GM23338 (cell line): ENCODE measurements at regions not wholly inside any gene's neighbourhood (a gene's known extent, or its start where the extent isn't known, plus 50 kb on each side); places are given as distances from the start of the nearest gene placed in this dataset.

Source experiments
- ATAC-seq: fragments of 200-7000 bp; cut with Tn5 transposase; 3 replicates; pipeline ENCODE4 v1.9.1; 2020
- DNase-seq: peaks from one replicate; pipeline ENCODE4 v3.0.0-alpha.2; 2015; ENCODE audit warnings: low spot score
- H2AFZ ChIP-seq: fragments of 200-600 bp; sonication (generic); 2 replicates; pipeline ENCODE4 v1.8.0; 2016; ENCODE audit warnings: antibody characterized with exemption, mild to moderate bottlenecking, moderate library complexity
- H3F3A ChIP-seq: fragments of 200-600 bp; sonication (generic); replicated peaks from 2 replicates; pipeline ENCODE4 v1.8.0; 2017; ENCODE audit warnings: antibody characterized with exemption, mixed run types, low read depth
- H3K27ac ChIP-seq: fragments of 200-600 bp; sonication (generic); 2 replicates; pipeline ENCODE4 v1.6.1; 2016; ENCODE audit warnings: low read depth
- H3K27me3 ChIP-seq: fragments of 200-600 bp; sonication (generic); 2 replicates; pipeline ENCODE4 v1.8.0; 2016; ENCODE audit warnings: mild to moderate bottlenecking, mixed run types, moderate library complexity; ENCODE audit not compliant: insufficient read depth
- H3K36me3 ChIP-seq: fragments of 200-600 bp; sonication (generic); 2 replicates; pipeline ENCODE4 v1.8.0; 2016; ENCODE audit warnings: mild to moderate bottlenecking; ENCODE audit not compliant: insufficient read depth
- H3K4me1 ChIP-seq: fragments of 200-600 bp; sonication (generic); 2 replicates; pipeline ENCODE4 v1.8.0; 2016; ENCODE audit warnings: mild to moderate bottlenecking, moderate library complexity; ENCODE audit not compliant: insufficient read depth
- H3K4me2 ChIP-seq: fragments of 200-600 bp; sonication (generic); 2 replicates; pipeline ENCODE4 v1.7.1; 2017; ENCODE audit warnings: mixed run types
- H3K4me3 ChIP-seq: fragments of 200-600 bp; sonication (generic); 2 replicates; pipeline ENCODE4 v1.6.1; 2016; ENCODE audit warnings: mixed run types
- H3K79me2 ChIP-seq: fragments of 200-600 bp; sonication (generic); replicated peaks from 2 replicates; pipeline ENCODE4 v1.8.0; 2017; ENCODE audit warnings: mild to moderate bottlenecking; ENCODE audit not compliant: insufficient read depth
- H3K9me2 ChIP-seq: fragments of 200-600 bp; sonication (generic); 2 replicates; pipeline ENCODE4 v1.8.0; 2017; ENCODE audit not compliant: insufficient read depth
- H4K20me1 ChIP-seq: fragments of 200-600 bp; sonication (generic); replicated peaks from 2 replicates; pipeline ENCODE4 v1.8.0; 2017; ENCODE audit warnings: mild to moderate bottlenecking; ENCODE audit not compliant: insufficient read depth
- H3K27ac Mint-ChIP-seq: 2 replicates; pipeline ENCODE4 v1.8.0; 2020; ENCODE audit warnings: inconsistent platforms, mild to moderate bottlenecking, moderate library complexity, mixed read lengths
- H3K27me3 Mint-ChIP-seq: 3 replicates; pipeline ENCODE4 v1.8.0; 2022; ENCODE audit warnings: low read depth, mild to moderate bottlenecking, moderate library complexity, mixed read lengths, inconsistent platforms; ENCODE audit not compliant: insufficient read depth, poor library complexity
- H3K36me3 Mint-ChIP-seq: 3 replicates; pipeline ENCODE4 v1.8.0; 2021; ENCODE audit warnings: low read depth, mild to moderate bottlenecking, inconsistent platforms, moderate library complexity, mixed read lengths
- H3K4me1 Mint-ChIP-seq: 3 replicates; pipeline ENCODE4 v1.8.0; 2020; ENCODE audit warnings: mild to moderate bottlenecking, inconsistent platforms, mixed read lengths
- H3K4me3 Mint-ChIP-seq: 3 replicates; pipeline ENCODE4 v1.8.0; 2021; ENCODE audit warnings: moderate library complexity, mild to moderate bottlenecking, inconsistent platforms, mixed read lengths
- H3K9me3 Mint-ChIP-seq: 3 replicates; pipeline ENCODE4 v1.8.0; 2020; ENCODE audit warnings: moderate library complexity, mild to moderate bottlenecking, inconsistent platforms, mixed read lengths
- CREB1 ChIP-seq: fragments of 250-450 bp; sonication (Bioruptor Pico); IDR thresholded peaks from 2 replicates; pipeline ENCODE4 v1.5.0; 2020; ENCODE audit warnings: low read depth, mild to moderate bottlenecking, moderate library complexity
- CTCF ChIP-seq, 2 experiments: fragments of 200-600 bp in 1 of 2; sonication (generic) in 1 of 2; conservative IDR thresholded peaks; 2 replicates each; pipeline versions ENCODE4 v1.5.1 to v1.6.1; 2016 to 2017; ENCODE audit warnings: antibody characterized with exemption in 2 of 2, low read depth in 2 of 2, mild to moderate bottlenecking in 2 of 2, moderate library complexity in 1 of 2
- EZH2 ChIP-seq: fragments of 200-600 bp; sonication (generic); IDR thresholded peaks from one replicate; pipeline ENCODE4 v1.8.0; 2017; ENCODE audit warnings: antibody characterized with exemption, mild to moderate bottlenecking, low read depth; ENCODE audit not compliant: unreplicated experiment
- EZH2phosphoT487 ChIP-seq: fragments of 200-600 bp; sonication (generic); IDR thresholded peaks from one replicate; pipeline ENCODE4 v1.8.1; 2018; ENCODE audit warnings: antibody characterized with exemption; ENCODE audit not compliant: unreplicated experiment
- JUNB ChIP-seq: IDR thresholded peaks from one replicate; pipeline ENCODE4 v1.6.1; 2016; ENCODE audit warnings: antibody characterized with exemption; ENCODE audit not compliant: unreplicated experiment
- NANOG ChIP-seq: IDR thresholded peaks from 2 replicates; pipeline ENCODE4 v1.6.1; 2016; ENCODE audit warnings: antibody characterized with exemption, borderline replicate concordance
- POLR2AphosphoS5 ChIP-seq: IDR thresholded peaks from 2 replicates; pipeline ENCODE4 v1.6.1; 2016; ENCODE audit warnings: antibody characterized with exemption, low read depth
- STAT1 ChIP-seq: IDR thresholded peaks from one replicate; pipeline ENCODE4 v1.6.1; 2016; ENCODE audit warnings: antibody characterized with exemption; ENCODE audit not compliant: unreplicated experiment
- ZNF114 ChIP-seq: fragments of 250-450 bp; sonication (Bioruptor Pico); IDR thresholded peaks from 2 replicates; pipeline ENCODE4 v1.5.0; 2020; ENCODE audit warnings: mild to moderate bottlenecking, moderate library complexity
- ZNF331 ChIP-seq: fragments of 250-450 bp; sonication (Bioruptor Pico); IDR thresholded peaks from 2 replicates; pipeline ENCODE4 v1.5.0; 2020; ENCODE audit warnings: low read depth, mild to moderate bottlenecking, moderate library complexity
- ZNF462 ChIP-seq: fragments of 250-450 bp; sonication (Bioruptor Pico); IDR thresholded peaks from 2 replicates; pipeline ENCODE4 v1.5.0; 2020; ENCODE audit warnings: mild to moderate bottlenecking, moderate library complexity

GRCh38 chrX:46268412-46268811 lies 276.8 kb downstream of the ZNF674 start:
- Mint-ChIP-seq H3K27me3 (no peaks in the 10 kb centered on the region), H3K36me3 (peaks cover under 1% of the 10 kb centered on the region; the same call in 2 of the 3 replicates), H3K9me3 (peaks cover 4% of the 10 kb centered on the region; the same call in 2 of the 3 replicates), H3K4me1 (peaks cover 10% of the 10 kb centered on the region), H3K4me3 (no peak overlapping the region), H3K27ac (no peak overlapping the region)
- no peak for DNase-seq
- no peaks in the 10 kb centered on the region for H3F3A ChIP-seq
- H3K9me2 ChIP-seq, result no peaks in the 10 kb centered on the region
- no peak overlapping the region for H3K4me3 ChIP-seq
- H3K4me1 ChIP-seq, result peaks cover 7% of the 10 kb centered on the region; the same call in 1 of the 2 replicates
- TF ChIP-seq ZNF114 (CRISPR knock-in tag), result no peak
- TF ChIP-seq CTCF (conservative IDR thresholded peaks at IDR 0.05; ENCODE audit: low read depth in 2 of 2), result no peak
- TF ChIP-seq JUNB, result no peak
- no peak for TF ChIP-seq NANOG
- TF ChIP-seq STAT1, result no peak
- no peak overlapping the region for H2AFZ ChIP-seq
- H3K27me3 ChIP-seq, result no peaks in the 10 kb centered on the region
- no peak overlapping the region for H3K4me2 ChIP-seq
- no peaks in the 10 kb centered on the region for H3K79me2 ChIP-seq
- no peak overlapping the region for H3K27ac ChIP-seq
- no peak for ATAC-seq
- no peaks in the 10 kb centered on the region for H3K36me3 ChIP-seq
- no peaks in the 10 kb centered on the region for H4K20me1 ChIP-seq

GRCh38 chrX:46263494-46263893 lies 281.7 kb downstream of the ZNF674 start:
- Histone ChIP-seq H3K9me2 (no peaks in the 10 kb centered on the region), H3K27me3 (no peaks in the 10 kb centered on the region), H2AFZ (no peak overlapping the region), H3K4me1 (peaks cover 7% of the 10 kb centered on the region; the same call in 1 of the 2 replicates), H3F3A (no peaks in the 10 kb centered on the region), H3K4me2 (no peak overlapping the region), H4K20me1 (no peaks in the 10 kb centered on the region), H3K4me3 (no peak overlapping the region), H3K79me2 (no peaks in the 10 kb centered on the region), H3K27ac (no peak overlapping the region), H3K36me3 (no peaks in the 10 kb centered on the region)
- H3K27me3 Mint-ChIP-seq, result peaks cover 4% of the 10 kb centered on the region
- DNase-seq, result no peak
- H3K27ac Mint-ChIP-seq, result no peak overlapping the region
- H3K36me3 Mint-ChIP-seq, result no peaks in the 10 kb centered on the region
- H3K4me1 Mint-ChIP-seq, result peaks cover 25% of the 10 kb centered on the region
- H3K9me3 Mint-ChIP-seq, result no peaks in the 10 kb centered on the region
- H3K4me3 Mint-ChIP-seq, result no peak overlapping the region
- no peak for ATAC-seq
- TF ChIP-seq ZNF462 (CRISPR knock-in tag), result no peak
- no peak for TF ChIP-seq EZH2
- no peak for TF ChIP-seq EZH2phosphoT487
- no peak for TF ChIP-seq ZNF114 (CRISPR knock-in tag)
- TF ChIP-seq POLR2AphosphoS5, result no peak
- TF ChIP-seq ZNF331 (CRISPR knock-in tag), result no peak
- TF ChIP-seq CREB1, result no peak
- TF ChIP-seq JUNB, result no peak
- TF ChIP-seq CTCF (conservative IDR thresholded peaks at IDR 0.05; ENCODE audit: low read depth in 2 of 2), result no peak
- no peak for TF ChIP-seq NANOG
